HG03175 (cell line): ENCODE measurements at regions not wholly inside any gene's neighbourhood (a gene's known extent, or its start where the extent isn't known, plus 50 kb on each side); places are given as distances from the start of the nearest gene placed in this dataset.

Experiments
- ATAC-seq: cut with Tn5 transposase; IDR thresholded peaks from one replicate; pipeline ENCODE4 v1.9.1; 2021; ENCODE audit warnings: mild to moderate bottlenecking, moderate library complexity; ENCODE audit not compliant: unreplicated experiment

DNA sequence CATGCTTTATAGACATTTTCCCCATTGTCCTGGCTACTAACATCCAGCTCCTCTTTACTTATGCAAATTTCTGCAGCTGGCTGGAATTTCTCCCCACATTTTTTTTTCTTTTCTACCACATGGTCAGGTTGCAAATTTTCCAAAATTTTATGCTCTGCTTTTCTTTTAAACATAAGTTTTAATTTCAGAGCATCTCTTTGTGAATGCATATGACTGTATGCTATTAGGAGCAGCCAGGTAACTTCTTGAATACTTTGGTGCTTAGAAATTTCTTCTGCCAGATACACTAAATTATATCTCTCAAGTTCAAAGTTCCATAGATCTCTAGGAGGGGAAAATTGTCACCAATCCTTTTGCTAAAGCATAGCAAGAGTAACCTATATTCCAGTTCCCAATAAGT lies 365.9 kb downstream of the LRFN5 start:
- ATAC-seq: no peak

DNA sequence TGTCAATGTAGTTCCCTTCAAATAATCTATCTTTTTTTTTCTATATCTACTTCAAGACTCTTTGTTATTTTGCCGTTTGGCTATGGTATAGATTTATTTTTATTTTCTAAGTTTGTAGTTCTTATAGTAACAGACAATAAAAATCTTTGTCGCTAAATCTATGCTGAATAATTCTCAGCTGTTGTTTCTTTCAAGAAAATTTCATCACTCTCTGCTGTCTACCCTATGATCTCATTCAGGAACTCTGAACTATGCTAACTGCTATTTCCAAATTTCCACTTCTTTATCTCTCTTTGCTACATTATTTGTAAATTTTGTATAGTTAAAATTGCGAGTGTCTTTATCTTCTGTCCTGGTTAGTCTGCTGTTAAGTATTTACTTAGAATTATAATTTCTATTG lies 353.6 kb downstream of the LRFN5 start:
- no peak for ATAC-seq

DNA sequence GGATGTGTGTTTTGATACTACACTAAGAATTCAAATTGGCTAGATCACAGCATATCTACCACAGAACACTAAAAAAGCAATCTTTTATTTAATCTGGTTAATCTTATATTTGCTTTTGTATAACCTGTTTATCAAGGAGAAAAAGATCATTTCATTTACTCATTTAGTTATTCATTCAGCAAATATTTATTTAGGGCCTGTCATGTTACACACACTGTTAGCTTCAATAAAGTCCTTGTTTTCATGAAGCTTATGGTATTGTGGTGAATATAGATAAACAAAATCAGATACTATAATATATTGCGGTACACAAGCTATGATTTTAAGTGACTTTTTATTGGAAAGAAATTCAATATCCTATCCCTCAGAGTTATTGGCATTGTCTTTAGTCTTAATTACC lies 350.8 kb downstream of the LRFN5 start:
- no peak for ATAC-seq
